GM06990 (cell line): ENCODE measurements at regions not wholly inside any gene's neighbourhood (a gene's known extent, or its start where the extent isn't known, plus 50 kb on each side); places are given as distances from the start of the nearest gene placed in this dataset.

ENCODE experiments used
- DNase-seq: peaks from one replicate; pipeline ENCODE4 v3.0.0-alpha.2; 2011; ENCODE audit not compliant: insufficient read length; ENCODE audit errors: extremely low read depth
- H3K27me3 ChIP-seq: replicated peaks from 2 replicates; pipeline ENCODE4 v1.6.0; 2011; ENCODE audit warnings: low read length; ENCODE audit not compliant: control insufficient read depth, insufficient read depth
- H3K36me3 ChIP-seq: 2 replicates; pipeline ENCODE4 v1.5.1; 2011; ENCODE audit warnings: low read length; ENCODE audit not compliant: control insufficient read depth, insufficient read depth
- H3K4me3 ChIP-seq: replicated peaks from 2 replicates; pipeline ENCODE4 v1.5.1; 2011; ENCODE audit warnings: low read depth, mild to moderate bottlenecking, control low read depth, low read length
- TF ChIP-seq, protein P1 (sequence below): IDR thresholded peaks from 2 replicates; pipeline ENCODE4 v1.5.1; 2011; ENCODE audit warnings: low read length, control low read depth, mild to moderate bottlenecking, inconsistent platforms; ENCODE audit not compliant: insufficient read depth, poor library complexity, severe bottlenecking

DNA sequence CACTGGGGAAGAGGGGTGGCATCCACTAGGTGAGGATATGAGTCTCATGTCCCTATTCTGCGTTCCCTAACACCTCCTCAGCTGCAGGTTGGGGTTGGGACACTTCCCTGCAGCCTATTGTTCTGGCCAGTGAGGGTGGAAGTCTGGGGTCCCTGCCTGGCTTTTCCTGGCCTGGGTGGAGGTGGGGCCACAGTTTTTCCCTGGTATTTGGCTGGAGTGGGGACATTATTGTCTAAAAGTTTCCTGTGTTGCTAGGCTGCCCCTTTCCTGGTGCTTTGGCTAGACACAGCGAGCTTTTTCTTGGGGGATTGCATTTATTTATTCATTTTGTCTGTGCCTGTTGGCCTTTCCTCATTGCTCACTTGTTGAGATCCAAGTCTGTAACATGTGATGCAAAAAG lies 559.5 kb upstream of the IGFBP3 start:
- no peak for DNase-seq
- TF ChIP-seq, protein P1, sequence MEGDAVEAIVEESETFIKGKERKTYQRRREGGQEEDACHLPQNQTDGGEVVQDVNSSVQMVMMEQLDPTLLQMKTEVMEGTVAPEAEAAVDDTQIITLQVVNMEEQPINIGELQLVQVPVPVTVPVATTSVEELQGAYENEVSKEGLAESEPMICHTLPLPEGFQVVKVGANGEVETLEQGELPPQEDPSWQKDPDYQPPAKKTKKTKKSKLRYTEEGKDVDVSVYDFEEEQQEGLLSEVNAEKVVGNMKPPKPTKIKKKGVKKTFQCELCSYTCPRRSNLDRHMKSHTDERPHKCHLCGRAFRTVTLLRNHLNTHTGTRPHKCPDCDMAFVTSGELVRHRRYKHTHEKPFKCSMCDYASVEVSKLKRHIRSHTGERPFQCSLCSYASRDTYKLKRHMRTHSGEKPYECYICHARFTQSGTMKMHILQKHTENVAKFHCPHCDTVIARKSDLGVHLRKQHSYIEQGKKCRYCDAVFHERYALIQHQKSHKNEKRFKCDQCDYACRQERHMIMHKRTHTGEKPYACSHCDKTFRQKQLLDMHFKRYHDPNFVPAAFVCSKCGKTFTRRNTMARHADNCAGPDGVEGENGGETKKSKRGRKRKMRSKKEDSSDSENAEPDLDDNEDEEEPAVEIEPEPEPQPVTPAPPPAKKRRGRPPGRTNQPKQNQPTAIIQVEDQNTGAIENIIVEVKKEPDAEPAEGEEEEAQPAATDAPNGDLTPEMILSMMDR, result no peak
- Histone ChIP-seq H3K36me3 (no peaks in the 10 kb centered on the region), H3K4me3 (no peak overlapping the region), H3K27me3 (no peaks in the 10 kb centered on the region)

DNA sequence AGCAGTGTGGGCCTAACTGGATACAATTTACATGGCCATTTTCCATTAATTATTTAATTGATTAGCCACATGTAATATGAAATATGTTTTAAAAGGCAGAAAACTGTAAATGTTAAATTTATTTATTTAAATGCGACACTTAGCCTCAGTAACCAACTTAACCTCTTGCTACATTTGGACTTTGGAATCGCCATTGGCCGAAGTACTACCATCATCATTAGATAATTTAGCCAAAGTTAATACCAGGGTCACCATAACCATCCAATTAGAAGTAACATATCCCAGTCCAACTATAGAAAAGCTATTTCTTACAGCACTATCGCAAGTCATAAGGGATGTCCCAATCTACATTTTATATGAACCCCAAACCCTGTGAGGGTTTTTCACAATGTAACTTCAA lies 558.6 kb upstream of the IGFBP3 start:
- DNase-seq, result no peak
- TF ChIP-seq, protein P1, result no peak
- no peak overlapping the region for H3K4me3 ChIP-seq
- no peaks in the 10 kb centered on the region for H3K27me3 ChIP-seq
- no peaks in the 10 kb centered on the region for H3K36me3 ChIP-seq

DNA sequence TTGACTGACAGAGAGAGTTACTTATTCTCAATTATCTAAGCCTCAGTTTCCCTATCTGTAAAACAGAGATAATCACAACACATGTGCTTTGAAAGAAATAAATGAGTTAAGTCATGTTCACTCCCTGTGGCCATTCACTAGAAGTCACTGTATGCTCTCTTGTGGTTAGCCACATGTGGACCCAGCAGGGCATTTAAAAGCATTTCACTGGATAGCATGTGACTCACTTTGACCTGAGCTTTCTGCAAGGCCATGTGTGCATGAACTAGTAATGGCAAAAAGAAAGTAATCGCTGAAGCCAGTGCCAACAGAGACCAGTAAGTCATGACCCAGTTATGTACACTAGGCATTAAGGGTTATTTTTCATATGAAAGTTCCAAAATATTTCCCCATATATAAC lies 557.0 kb upstream of the IGFBP3 start:
- DNase-seq, result no peak

DNA sequence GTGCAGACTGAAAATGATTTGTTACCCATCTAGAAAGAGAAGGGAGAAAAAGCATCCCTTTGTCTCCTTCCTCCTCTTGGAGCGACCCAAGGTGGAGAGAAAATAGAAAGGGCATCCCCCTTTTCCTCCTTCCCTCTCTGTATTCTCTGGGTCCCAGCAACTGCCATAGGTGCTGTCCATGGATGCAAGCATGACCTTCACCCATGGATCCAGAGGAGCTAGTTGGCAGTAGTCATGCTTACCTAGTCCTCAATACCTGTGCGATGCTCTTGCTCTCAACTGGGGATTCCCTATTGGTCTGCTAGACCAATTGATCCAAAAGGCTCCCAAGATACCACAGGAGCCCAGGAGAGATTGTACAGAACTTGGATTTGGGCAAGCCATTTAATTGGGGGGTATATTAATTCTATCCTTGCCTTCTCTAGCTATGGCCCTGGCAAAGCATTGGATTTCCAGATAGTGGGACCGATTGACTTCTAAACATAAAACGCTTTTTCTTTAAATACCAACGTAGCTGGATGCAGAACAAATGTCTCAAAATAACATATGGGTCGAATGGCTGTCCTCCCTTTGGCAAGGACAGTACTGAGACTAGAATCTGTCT lies 547.8 kb upstream of the IGFBP3 start:
- no peak for DNase-seq
- Histone ChIP-seq H3K4me3 (no peak overlapping the region), H3K27me3 (no peaks in the 10 kb centered on the region), H3K36me3 (no peaks in the 10 kb centered on the region)
- TF ChIP-seq, protein P1, result no peak

More for the DNA sequence above, 557.0 kb upstream of the IGFBP3 start:
- Histone ChIP-seq H3K27me3 (no peaks in the 10 kb centered on the region), H3K36me3 (no peaks in the 10 kb centered on the region), H3K4me3 (no peak overlapping the region)
- TF ChIP-seq, protein P1, result no peak

DNA sequence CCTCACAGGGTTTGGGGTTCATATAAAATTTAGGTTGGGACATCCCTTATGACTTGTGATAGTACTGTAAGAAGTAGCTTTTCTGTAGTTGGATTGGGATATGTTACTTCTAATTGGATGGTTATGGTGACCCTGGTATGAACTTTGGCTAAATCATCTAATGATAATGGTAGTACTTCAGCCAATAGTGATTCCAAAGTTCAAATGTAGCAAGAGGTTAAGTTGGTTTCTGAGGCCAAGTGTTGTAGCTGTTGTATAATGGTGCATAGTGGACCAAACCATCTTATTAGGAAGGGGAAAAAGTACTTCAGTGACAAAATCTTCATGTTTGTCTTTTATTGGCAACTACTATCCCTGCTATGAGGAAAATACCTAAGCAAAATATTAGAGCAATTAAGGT lies 542.1 kb upstream of the IGFBP3 start:
- DNase-seq, result no peak
- TF ChIP-seq, protein P1, result no peak
- H3K36me3 ChIP-seq, result no peaks in the 10 kb centered on the region
- H3K27me3 ChIP-seq, result no peaks in the 10 kb centered on the region
- no peak overlapping the region for H3K4me3 ChIP-seq

DNA sequence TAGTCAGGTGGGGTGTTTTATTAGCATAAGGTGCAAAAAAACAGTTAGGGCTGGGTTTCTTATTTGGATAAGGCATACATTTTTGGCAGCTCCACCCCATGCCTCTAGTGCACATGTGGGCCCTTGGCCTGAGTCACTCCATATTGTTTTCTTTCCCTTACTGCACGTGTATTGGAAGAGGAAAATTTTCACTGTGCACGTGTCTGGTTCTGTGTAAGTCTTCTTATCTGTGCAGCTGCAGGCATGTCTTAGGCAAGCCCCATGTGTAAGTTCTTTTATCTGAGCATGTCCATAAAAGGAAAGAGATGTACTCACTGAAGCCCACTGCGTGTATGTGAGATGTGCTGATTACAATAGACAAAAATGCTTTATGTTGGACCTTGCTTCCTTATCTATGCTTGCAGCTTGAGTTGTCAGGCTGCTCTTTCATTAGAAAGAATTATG lies 540.3 kb upstream of the IGFBP3 start:
- H3K27me3 ChIP-seq, result no peaks in the 10 kb centered on the region
- TF ChIP-seq, protein P1, result no peak
- H3K4me3 ChIP-seq, result no peak overlapping the region
- DNase-seq, result no peak
- no peaks in the 10 kb centered on the region for H3K36me3 ChIP-seq
